HG02852 (cell line): ENCODE measurements at regions not wholly inside any gene's neighbourhood (a gene's known extent, or its start where the extent isn't known, plus 50 kb on each side); places are given as distances from the start of the nearest gene placed in this dataset.

Source experiments
- ATAC-seq: cut with Tn5 transposase; IDR thresholded peaks from one replicate; pipeline ENCODE4 v1.9.1; 2021; ENCODE audit warnings: mild to moderate bottlenecking, moderate library complexity; ENCODE audit not compliant: unreplicated experiment

GRCh38 chr10:123568751-123569150 is 97.4 kb upstream of the GPR26 start:
- no peak for ATAC-seq

GRCh38 chr10:123569436-123570035 is 96.6 kb upstream of the GPR26 start:
- ATAC-seq, result no peak

- no peak for ATAC-seq
Measured at GRCh38 chr10:123570051-123570897, 95.9 kb upstream of the GPR26 start.

- no peak for ATAC-seq
Measured at GRCh38 chr10:123570898-123571515, 95.1 kb upstream of the GPR26 start.

- no peak for ATAC-seq
Measured at GRCh38 chr10:123571978-123572377, 94.2 kb upstream of the GPR26 start.

GRCh38 chr10:123573236-123574108 is 92.7 kb upstream of the GPR26 start:
- ATAC-seq, result no peak

GRCh38 chr10:123574109-123574698 is 92.0 kb upstream of the GPR26 start:
- no peak for ATAC-seq

GRCh38 chr10:123575105-123575504 is 91.0 kb upstream of the GPR26 start:
- ATAC-seq, result no peak

GRCh38 chr10:123576706-123577105 is 89.4 kb upstream of the GPR26 start:
- no peak for ATAC-seq

- no peak for ATAC-seq
Measured at GRCh38 chr10:123577921-123578461, 88.2 kb upstream of the GPR26 start.

GRCh38 chr10:123578721-123579120 is 87.4 kb upstream of the GPR26 start:
- no peak for ATAC-seq

- ATAC-seq, result no peak
Measured at GRCh38 chr10:123579675-123580074, 86.5 kb upstream of the GPR26 start.

GRCh38 chr10:123580426-123580825 is 85.7 kb upstream of the GPR26 start:
- ATAC-seq, result no peak

- ATAC-seq, result no peak
Measured at GRCh38 chr10:123581656-123582055, 84.5 kb upstream of the GPR26 start.

- ATAC-seq, result no peak
Measured at GRCh38 chr10:123582084-123582989, 83.8 kb upstream of the GPR26 start.

GRCh38 chr10:123583639-123584418 is 82.3 kb upstream of the GPR26 start:
- ATAC-seq, result no peak

GRCh38 chr10:123584419-123584775 is 81.8 kb upstream of the GPR26 start:
- ATAC-seq, result no peak
